CD1c-positive myeloid dendritic cell (primary cell): ENCODE measurements at regions not wholly inside any gene's neighbourhood (a gene's known extent, or its start where the extent isn't known, plus 50 kb on each side); places are given as distances from the start of the nearest gene placed in this dataset.

Source experiments
- DNase-seq: peaks from one replicate; pipeline ENCODE4 v3.0.0-alpha.2; 2016; ENCODE audit errors: extremely low spot score

- no peak for DNase-seq
These were observed 171.1 kb downstream of the DAD1 start for GRCh38 chr14:22417914-22418313.

GRCh38 chr14:22416193-22416592 lies 172.8 kb downstream of the DAD1 start:
- no peak for DNase-seq

GRCh38 chr14:22415605-22415959 lies 173.4 kb downstream of the DAD1 start:
- DNase-seq, result no peak

DNA sequence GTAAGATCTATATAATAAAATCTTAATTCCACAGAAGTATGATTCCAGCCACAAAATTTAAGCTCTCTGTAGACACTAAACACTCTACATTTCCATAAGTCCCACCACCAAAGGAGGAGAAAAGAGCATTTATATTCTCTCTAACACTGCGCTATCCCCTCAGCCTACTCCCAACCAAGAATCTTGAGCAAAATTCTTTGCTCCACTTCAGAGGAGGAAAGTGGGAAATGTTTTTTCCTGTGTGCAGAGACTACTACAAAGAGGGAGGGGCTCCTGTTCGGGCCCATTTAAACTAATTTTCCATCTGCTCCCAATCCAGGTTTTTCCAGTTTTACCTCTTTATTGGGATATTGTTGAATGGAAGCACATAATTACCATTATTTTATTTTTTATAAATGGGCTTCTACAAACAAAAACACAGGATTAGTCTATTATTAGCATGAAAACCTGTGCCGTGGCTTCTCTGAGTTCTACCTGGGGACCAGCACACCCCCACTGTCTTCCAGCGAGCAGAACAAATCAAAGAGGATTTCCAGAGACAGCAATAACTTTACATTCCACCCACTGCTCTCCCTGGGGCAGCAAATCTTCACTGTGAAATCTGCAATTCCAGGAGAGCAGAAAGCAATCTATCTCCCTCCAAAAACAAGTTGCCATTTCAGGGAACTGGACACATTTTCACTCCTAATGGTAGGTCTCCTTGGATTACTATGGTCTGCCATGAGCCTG lies 174.0 kb downstream of the DAD1 start:
- DNase-seq, result no peak

DNA sequence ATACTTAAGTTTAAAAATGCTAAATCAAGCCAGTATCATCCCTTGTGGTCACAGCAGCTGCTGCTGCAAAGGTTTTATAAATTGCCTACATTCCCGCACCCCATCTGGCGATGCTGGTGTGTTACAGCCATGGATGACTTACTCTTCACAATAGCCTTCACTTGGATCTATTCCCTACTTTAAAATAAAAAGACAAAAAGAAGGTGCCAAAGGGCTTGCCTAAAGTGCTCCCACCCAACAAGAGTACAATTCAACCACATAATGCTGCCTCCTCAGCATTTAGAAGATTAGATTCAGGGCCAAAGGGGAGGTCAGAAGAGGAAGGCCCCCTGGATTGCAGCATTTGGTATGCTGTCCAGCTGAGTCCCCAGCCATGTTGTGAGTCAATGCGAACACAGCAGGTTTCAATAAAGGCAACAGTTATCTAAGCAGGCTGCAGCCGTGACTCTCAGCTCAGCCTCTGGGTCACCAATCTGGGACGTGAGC lies 176.1 kb downstream of the DAD1 start:
- no peak for DNase-seq

GRCh38 chr14:22411398-22412055 lies 177.5 kb downstream of the DAD1 start:
- DNase-seq, result no peak

GRCh38 chr14:22410497-22410896 lies 178.5 kb downstream of the DAD1 start:
- no peak for DNase-seq

DNA sequence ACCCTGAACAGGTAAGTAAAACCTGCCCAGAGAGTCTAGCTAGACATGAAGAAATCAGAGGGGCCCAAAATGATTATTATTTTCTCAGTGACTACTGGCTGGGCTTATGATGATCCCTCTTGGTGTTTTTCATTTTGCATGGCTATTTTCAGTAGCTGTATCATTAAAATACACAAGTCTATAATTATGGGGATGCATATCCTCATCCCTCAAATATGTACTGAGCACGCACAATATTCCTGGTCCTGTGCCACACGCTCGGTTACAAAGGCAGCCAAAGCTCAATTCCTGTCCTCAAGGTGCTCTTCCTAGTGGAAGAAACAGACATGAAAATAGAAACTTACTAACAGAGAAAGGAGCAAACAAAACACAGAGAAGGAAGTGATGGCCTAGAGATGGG lies 180.0 kb downstream of the DAD1 start:
- no peak for DNase-seq

- no peak for DNase-seq
These were observed 180.5 kb downstream of the DAD1 start for GRCh38 chr14:22408547-22408946.

DNA sequence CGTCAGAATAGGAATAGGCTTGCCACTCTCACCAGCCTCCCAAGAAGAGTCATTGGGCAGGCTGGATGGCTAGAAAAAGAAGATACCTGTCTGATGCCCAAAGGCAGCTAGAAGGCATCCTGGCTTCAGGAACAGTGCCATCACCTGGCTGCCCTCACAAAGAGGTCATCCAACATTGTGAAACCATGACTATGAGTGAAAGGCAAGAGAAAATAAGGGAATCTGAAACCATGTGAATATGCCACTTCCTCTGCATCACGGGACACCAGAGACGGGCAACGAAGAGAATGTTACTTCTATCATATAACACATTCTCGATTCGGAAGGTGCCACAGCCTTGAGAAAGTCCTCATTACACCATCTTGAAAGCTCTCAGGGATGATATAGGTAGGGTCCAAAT lies 182.0 kb downstream of the DAD1 start:
- DNase-seq, result peak; percentile 56

GRCh38 chr14:22405201-22405600 lies 183.8 kb downstream of the DAD1 start:
- DNase-seq, result no peak

DNA sequence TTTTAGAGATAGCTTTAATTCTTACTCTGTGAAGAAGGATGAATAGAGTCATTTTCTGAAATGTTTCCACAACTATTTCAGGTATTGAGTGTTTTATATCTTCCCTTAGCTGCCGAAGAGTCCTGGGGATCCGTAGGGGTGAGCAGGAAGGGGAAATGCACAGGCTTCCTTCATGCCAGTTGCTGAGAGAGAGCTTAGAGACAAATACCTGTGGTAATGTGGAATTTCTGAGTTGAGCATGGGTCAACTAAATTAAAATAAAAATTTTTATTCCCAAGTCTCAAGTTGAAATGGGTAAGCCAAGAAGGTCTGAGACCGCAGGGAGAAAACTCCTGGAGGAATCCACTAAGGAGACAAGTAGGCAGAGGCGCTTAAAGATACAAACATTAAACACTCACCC lies 185.7 kb downstream of the DAD1 start:
- no peak for DNase-seq

DNA sequence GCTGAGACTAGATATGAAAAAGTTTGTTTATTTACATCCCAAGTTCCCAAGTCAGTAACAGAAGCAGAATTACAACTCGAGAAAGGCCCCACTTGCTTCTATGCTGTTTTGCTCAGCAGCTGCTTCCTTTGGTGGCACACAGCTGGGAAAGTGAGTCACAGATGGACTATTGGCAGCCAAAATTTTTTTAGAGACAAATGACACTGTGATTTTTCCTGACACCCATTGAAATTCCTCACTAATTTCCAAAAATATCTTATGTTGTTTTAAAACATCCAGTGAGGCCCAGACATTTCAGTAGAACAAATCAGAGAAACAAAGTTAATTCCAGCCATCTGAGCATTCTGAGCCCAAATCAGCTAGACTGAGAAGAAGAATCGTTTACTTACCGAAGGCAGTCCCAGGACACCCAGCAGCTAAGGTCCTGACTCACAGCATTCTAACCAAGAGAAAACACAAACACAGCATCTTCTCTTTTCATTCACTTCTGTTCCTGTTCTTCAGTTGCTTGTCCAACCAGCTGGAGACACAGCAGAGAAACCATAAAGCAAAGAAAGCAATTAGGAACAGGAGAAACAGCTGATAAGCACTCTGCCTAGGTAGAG lies 188.3 kb downstream of the DAD1 start:
- no peak for DNase-seq

DNA sequence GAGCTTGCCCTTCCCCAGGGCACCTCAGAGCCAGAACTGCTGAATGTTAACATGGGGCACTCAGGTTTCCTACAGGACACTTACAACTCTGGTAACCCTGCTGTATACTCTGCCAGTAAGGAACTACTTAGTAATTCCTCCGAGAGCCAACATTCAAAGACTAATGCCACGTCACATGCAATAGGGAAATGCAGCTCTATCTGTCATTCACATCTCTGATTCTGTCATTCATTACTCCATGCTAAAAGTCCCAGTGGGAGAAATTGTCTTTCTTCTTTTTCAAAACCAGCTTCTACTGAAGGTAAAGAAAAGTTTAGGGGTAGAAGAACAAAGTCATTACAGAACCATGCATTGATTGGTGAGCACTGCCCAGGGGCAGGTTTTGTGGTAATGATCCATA lies 189.2 kb downstream of the DAD1 start:
- DNase-seq, result no peak

DNA sequence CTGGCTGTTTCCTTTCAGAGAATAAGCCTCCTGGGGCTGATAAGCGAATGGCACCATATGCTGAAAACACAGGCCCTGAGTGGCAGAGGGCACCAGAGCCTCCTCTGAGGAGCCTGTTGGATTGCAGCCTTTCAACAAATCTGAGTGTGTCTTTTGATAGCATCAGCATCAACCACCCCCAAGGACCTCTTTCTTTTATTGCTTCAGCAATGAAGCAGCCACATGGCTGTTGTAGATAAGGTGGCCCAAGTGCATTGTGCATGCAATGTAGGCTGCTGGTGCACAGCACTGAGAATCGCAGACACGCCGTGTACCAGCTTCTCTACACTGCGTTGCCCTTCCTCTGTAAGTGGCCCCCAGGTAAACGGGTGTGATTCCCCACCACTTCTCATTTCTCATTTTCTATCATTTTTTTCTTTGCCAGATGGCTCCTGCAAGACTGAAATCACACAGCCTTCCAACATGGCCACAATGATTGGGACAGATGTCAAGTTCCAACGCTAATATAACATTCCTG lies 191.7 kb downstream of the DAD1 start:
- DNase-seq, result no peak

- no peak for DNase-seq
These were observed 193.2 kb downstream of the DAD1 start for GRCh38 chr14:22395803-22396202.

DNA sequence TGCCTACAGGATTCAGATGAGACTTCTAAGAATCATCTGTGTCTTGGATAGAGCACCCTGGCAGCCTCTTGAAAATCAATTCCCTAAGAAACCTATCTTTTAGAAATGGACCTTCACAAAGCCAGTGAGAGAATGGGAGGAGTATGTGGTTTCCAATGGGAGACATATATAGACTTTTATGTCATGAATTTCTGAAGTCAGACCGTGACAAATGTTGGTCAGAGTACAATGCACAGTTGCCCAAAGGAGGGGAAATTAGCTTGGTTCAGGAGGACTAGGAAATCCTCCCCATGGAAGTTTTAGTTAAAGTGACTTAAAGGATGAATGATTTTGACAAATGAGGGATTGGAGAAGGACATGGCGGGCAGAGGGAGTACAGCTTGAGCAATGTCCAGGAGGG lies 194.4 kb downstream of the DAD1 start:
- no peak for DNase-seq

DNA sequence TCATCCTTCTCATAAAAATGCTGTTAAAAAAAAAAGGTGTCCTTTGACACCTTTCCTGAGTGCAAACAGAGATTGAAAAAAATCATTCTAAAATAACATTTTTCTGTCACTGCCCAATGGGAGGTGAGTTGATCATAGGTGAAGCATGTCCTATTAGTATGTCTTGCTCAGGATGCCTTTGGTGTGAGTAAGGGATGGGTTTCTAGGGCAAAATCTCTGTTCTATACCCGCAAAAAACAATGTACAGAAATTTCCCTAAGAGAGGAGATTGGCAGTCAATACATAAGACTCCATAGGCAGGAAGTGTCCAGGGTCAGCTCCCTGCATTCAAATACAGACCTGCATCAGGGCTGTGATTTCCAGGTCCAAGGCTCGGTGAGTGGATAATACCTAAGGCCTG lies 195.2 kb downstream of the DAD1 start:
- DNase-seq, result no peak

GRCh38 chr14:22391908-22392565 lies 197.0 kb downstream of the DAD1 start:
- peak; percentile 49 for DNase-seq

- no peak for DNase-seq
These were observed 198.1 kb downstream of the DAD1 start for GRCh38 chr14:22390824-22391461.

DNA sequence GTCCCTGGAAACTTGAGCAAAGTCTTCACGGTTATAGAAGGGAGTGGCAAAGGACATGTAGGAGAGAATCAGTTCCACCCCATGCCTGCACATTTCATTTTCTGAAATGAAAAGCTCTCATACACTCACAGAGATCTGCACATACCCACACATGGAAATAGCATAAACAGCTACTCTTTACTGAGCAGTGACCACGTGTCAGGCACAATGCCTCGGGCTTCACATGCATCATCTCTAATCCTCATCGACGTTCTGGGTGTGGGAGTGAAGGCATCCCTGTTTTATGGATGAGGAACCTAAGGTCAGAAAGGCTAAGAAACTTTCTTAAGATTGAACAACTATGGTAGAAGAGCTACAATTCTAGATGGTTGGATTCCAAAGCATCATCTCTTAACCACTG lies 198.8 kb downstream of the DAD1 start:
- DNase-seq, result no peak
